OCI-LY1 (cell line): ENCODE measurements at regions not wholly inside any gene's neighbourhood (a gene's known extent, or its start where the extent isn't known, plus 50 kb on each side); places are given as distances from the start of the nearest gene placed in this dataset.

Experiments used
- CTCF ChIP-seq: fragments of 200-600 bp; sonication (generic), shearing (Covaris generic); IDR thresholded peaks from 2 replicates; pipeline ENCODE4 v1.5.1; 2017; ENCODE audit warnings: mild to moderate bottlenecking, antibody characterized with exemption, low read length, moderate library complexity, mixed read lengths
- EZH2 ChIP-seq: fragments of 200-600 bp; sonication (generic), shearing (Covaris generic); IDR thresholded peaks from 2 replicates; pipeline ENCODE4 v1.8.0; 2017; ENCODE audit warnings: borderline replicate concordance, mixed run types, mild to moderate bottlenecking, antibody characterized with exemption, low read length, moderate library complexity, mixed read lengths

GRCh38 chr16:49003992-49004391 is 277.6 kb downstream of the CBLN1 start:
- TF ChIP-seq CTCF (no peak), EZH2 (no peak)
